ENCODE measurements at regions not wholly inside any gene's neighbourhood (a gene's known extent, or its start where the extent isn't known, plus 50 kb on each side); places are given as distances from the start of the nearest gene placed in this dataset.

DNA sequence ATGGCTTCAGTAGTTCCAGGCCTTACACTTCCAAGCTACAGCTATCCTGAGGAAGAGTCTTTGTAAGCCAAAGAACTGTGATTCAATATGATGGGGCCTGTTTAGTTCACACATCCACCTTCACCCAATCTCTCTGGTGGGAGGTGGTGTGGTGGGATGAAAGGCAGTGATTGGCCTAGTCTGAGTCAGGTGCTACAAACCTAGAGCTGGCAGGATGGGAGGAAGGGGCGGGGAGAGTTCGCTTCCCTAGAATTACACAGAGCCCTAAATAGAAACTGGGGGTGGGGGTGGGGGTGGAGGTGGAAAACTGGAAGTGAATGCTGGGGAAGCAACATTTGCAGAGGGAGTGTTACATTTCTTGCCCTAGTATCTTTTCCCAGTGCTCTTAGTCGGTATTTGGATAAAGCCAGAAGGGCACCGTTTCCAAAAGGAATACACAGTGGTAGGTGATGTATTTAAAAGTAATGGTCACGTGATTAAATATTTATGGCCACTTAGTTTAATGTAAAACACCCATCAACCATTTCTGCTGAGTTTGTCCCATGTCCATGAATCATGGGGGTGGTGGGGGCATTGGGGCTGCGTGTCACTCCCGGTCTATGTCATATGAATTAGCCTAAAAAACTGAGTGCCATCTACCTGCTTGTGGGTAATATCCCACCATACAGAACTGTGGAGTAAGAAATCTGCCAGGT, 247.6 kb upstream of the PROK2 start:
- TF ChIP-seq, protein P1, sequence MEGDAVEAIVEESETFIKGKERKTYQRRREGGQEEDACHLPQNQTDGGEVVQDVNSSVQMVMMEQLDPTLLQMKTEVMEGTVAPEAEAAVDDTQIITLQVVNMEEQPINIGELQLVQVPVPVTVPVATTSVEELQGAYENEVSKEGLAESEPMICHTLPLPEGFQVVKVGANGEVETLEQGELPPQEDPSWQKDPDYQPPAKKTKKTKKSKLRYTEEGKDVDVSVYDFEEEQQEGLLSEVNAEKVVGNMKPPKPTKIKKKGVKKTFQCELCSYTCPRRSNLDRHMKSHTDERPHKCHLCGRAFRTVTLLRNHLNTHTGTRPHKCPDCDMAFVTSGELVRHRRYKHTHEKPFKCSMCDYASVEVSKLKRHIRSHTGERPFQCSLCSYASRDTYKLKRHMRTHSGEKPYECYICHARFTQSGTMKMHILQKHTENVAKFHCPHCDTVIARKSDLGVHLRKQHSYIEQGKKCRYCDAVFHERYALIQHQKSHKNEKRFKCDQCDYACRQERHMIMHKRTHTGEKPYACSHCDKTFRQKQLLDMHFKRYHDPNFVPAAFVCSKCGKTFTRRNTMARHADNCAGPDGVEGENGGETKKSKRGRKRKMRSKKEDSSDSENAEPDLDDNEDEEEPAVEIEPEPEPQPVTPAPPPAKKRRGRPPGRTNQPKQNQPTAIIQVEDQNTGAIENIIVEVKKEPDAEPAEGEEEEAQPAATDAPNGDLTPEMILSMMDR (IDR thresholded peaks at IDR 0.05), result no peak
- TF ChIP-seq ZFX (IDR thresholded peaks at IDR 0.05; ENCODE audit: borderline replicate concordance), result no peak
